GM19239 (cell line): ENCODE measurements at regions not wholly inside any gene's neighbourhood (a gene's known extent, or its start where the extent isn't known, plus 50 kb on each side); places are given as distances from the start of the nearest gene placed in this dataset.

Experiments used
- DNase-seq: peaks from one replicate; pipeline ENCODE4 v3.0.0; 2011; ENCODE audit warnings: low spot score; ENCODE audit not compliant: insufficient read length
- FAIRE-seq: peaks from 2 replicates; lab custom pipeline; 2011; peaks lifted over from hg19 to GRCh38; lab: Jason Lieb, UNC

- DNase-seq (no peak), FAIRE-seq (no peak)
These were observed 313.4 kb upstream of the SLC7A11 start for GRCh38 chr4:138555584-138555983.

GRCh38 chr4:138555108-138555507 is 313.0 kb upstream of the SLC7A11 start:
- FAIRE-seq (no peak), DNase-seq (no peak)

GRCh38 chr4:138553001-138553845 is 311.1 kb upstream of the SLC7A11 start:
- DNase-seq (no peak), FAIRE-seq (no peak)

- no peak for FAIRE-seq
- no peak for DNase-seq
These were observed 300.1 kb upstream of the SLC7A11 start for GRCh38 chr4:138542191-138542776.

- DNase-seq (no peak), FAIRE-seq (no peak)
These were observed 298.1 kb upstream of the SLC7A11 start for GRCh38 chr4:138540056-138540800.

GRCh38 chr4:138538743-138539142 is 296.6 kb upstream of the SLC7A11 start:
- DNase-seq: no peak
- FAIRE-seq: no peak

GRCh38 chr4:138537731-138538490 is 295.8 kb upstream of the SLC7A11 start:
- no peak for FAIRE-seq
- no peak for DNase-seq

GRCh38 chr4:138535316-138535715 is 293.2 kb upstream of the SLC7A11 start:
- no peak for FAIRE-seq
- DNase-seq: no peak

GRCh38 chr4:138522366-138522765 is 280.2 kb upstream of the SLC7A11 start:
- DNase-seq (no peak), FAIRE-seq (no peak)

- FAIRE-seq (no peak), DNase-seq (no peak)
These were observed 279.7 kb upstream of the SLC7A11 start for GRCh38 chr4:138521809-138522208.

- no peak for DNase-seq
- FAIRE-seq: no peak
These were observed 277.3 kb upstream of the SLC7A11 start for GRCh38 chr4:138519436-138519835.

- DNase-seq (no peak), FAIRE-seq (no peak)
These were observed 271.4 kb upstream of the SLC7A11 start for GRCh38 chr4:138513535-138513934.

GRCh38 chr4:138512756-138513155 is 270.6 kb upstream of the SLC7A11 start:
- DNase-seq (no peak), FAIRE-seq (no peak)

- DNase-seq (no peak), FAIRE-seq (no peak)
These were observed 267.9 kb upstream of the SLC7A11 start for GRCh38 chr4:138510053-138510452.

GRCh38 chr4:138509346-138509745 is 267.2 kb upstream of the SLC7A11 start:
- DNase-seq (no peak), FAIRE-seq (no peak)

- DNase-seq (no peak), FAIRE-seq (no peak)
These were observed 265.4 kb upstream of the SLC7A11 start for GRCh38 chr4:138507522-138507921.

- DNase-seq: no peak
- no peak for FAIRE-seq
These were observed 259.5 kb upstream of the SLC7A11 start for GRCh38 chr4:138501614-138502013.

- no peak for FAIRE-seq
These were observed 258.7 kb upstream of the SLC7A11 start for GRCh38 chr4:138500869-138501268.

GRCh38 chr4:138499627-138500026 is 257.5 kb upstream of the SLC7A11 start:
- no peak for DNase-seq
- FAIRE-seq: no peak

More at GRCh38 chr4:138500869-138501268, 258.7 kb upstream of the SLC7A11 start:
- no peak for DNase-seq

- no peak for DNase-seq
- FAIRE-seq: no peak
These were observed 252.8 kb upstream of the SLC7A11 start for GRCh38 chr4:138494931-138495330.
